Fibroblast of peridontal ligament (primary cell): ENCODE measurements at regions not wholly inside any gene's neighbourhood (a gene's known extent, or its start where the extent isn't known, plus 50 kb on each side); places are given as distances from the start of the nearest gene placed in this dataset.
"Not testable (repeated sequence)": the region's sequence is repeated elsewhere in the genome, so short reads cannot be mapped to it uniquely, and the experiment has no call there.

Experiments
- DNase-seq: peaks from one replicate; pipeline ENCODE4 v3.0.0-alpha.2; 2010; ENCODE audit errors: extremely low read depth

GRCh38 chr6:58358452-58358851 is 1041.0 kb downstream of the PRIM2 start:
- DNase-seq: not testable (repeated sequence)

DNA sequence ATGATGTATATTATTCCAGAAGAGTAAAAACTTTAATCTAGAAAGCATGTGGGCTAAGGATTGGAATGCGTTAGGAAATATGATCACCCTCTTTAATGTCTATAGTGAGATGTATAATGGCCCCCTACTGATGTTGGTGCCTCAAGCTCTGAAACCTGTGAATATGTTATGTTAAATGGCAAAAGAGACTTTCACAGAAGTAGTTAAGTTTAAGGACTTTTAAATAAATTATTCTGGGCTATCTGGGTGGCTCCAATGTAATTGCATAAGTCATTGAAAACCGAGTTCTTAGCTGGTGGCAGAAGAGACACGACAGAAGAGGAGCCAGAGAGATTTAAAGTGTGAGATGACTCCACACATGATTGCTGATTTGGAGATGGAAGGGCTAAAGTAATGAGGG is 1048.4 kb downstream of the PRIM2 start:
- not testable (repeated sequence) for DNase-seq

DNA sequence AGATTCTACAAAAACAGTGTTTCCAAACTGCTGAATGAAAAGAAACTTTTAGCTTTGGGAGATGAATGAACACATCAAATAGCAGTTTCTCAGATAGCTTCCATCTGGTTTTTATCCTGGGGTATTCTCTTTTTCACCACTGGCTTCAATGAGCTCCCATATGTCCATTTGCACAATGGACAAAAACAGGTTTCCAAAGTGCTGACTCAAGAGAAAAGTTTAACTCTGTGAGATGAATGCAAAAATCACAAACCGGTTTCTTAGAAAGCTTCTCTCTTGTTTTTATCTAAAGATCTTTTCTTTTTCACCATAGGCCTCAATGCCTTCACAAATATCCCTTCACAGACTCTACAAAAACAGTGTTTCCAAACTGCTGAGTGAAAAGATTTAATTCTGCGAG is 1089.2 kb downstream of the PRIM2 start:
- not testable (repeated sequence) for DNase-seq

- DNase-seq: no peak
Measured at GRCh38 chr6:58419321-58419720, 1101.9 kb downstream of the PRIM2 start.
